Forelimb muscle (tissue), 1 donor: ENCODE measurements at regions not wholly inside any gene's neighbourhood (a gene's known extent, or its start where the extent isn't known, plus 50 kb on each side); places are given as distances from the start of the nearest gene placed in this dataset.

Experiments
- DNase-seq: peaks from one replicate; pipeline ENCODE4 v3.0.0-alpha.2; 2013; ENCODE audit warnings: low read depth

- DNase-seq: no peak
These were observed 616.6 kb downstream of the FGF9 start for GRCh38 chr13:22287343-22287920.

GRCh38 chr13:22288496-22288895 lies 617.6 kb downstream of the FGF9 start:
- DNase-seq: no peak

GRCh38 chr13:22289711-22290110 lies 618.8 kb downstream of the FGF9 start:
- no peak for DNase-seq

- DNase-seq: no peak
These were observed 627.7 kb downstream of the FGF9 start for GRCh38 chr13:22298530-22298929.

GRCh38 chr13:22311734-22312404 lies 641.0 kb downstream of the FGF9 start:
- peak; percentile 36 for DNase-seq

GRCh38 chr13:22312405-22312803 lies 641.5 kb downstream of the FGF9 start:
- DNase-seq: no peak

GRCh38 chr13:22316494-22317025 lies 645.7 kb downstream of the FGF9 start:
- no peak for DNase-seq

- peak; percentile 19 for DNase-seq
These were observed 650.1 kb downstream of the FGF9 start for GRCh38 chr13:22320991-22321390.

GRCh38 chr13:22325761-22326160 lies 654.9 kb downstream of the FGF9 start:
- no peak for DNase-seq

GRCh38 chr13:22332416-22332815 lies 661.5 kb downstream of the FGF9 start:
- DNase-seq: no peak

- DNase-seq: no peak
These were observed 665.6 kb downstream of the FGF9 start for GRCh38 chr13:22336460-22336859.

GRCh38 chr13:22357132-22357531 lies 686.3 kb downstream of the FGF9 start:
- no peak for DNase-seq

GRCh38 chr13:22369090-22369489 lies 698.2 kb downstream of the FGF9 start:
- DNase-seq: no peak

GRCh38 chr13:22369840-22370239 lies 699.0 kb downstream of the FGF9 start:
- no peak for DNase-seq

- no peak for DNase-seq
These were observed 701.4 kb downstream of the FGF9 start for GRCh38 chr13:22372261-22372660.

- DNase-seq: no peak
These were observed 704.3 kb downstream of the FGF9 start for GRCh38 chr13:22375151-22375550.

GRCh38 chr13:22387899-22388298 lies 717.0 kb downstream of the FGF9 start:
- DNase-seq: no peak

GRCh38 chr13:22399801-22400420 lies 729.0 kb downstream of the FGF9 start:
- no peak for DNase-seq

- DNase-seq: no peak
These were observed 731.8 kb downstream of the FGF9 start for GRCh38 chr13:22402682-22403081.

GRCh38 chr13:22403144-22403543 lies 732.3 kb downstream of the FGF9 start:
- no peak for DNase-seq

GRCh38 chr13:22405891-22406290 lies 735.0 kb downstream of the FGF9 start:
- DNase-seq: no peak

GRCh38 chr13:22412452-22412851 lies 741.6 kb downstream of the FGF9 start:
- DNase-seq: no peak

GRCh38 chr13:22422023-22422422 lies 751.1 kb downstream of the FGF9 start:
- DNase-seq: no peak
